HFFc6 (cell line): ENCODE measurements at regions not wholly inside any gene's neighbourhood (a gene's known extent, or its start where the extent isn't known, plus 50 kb on each side); places are given as distances from the start of the nearest gene placed in this dataset.

Experiments
- DNase-seq: peaks from one replicate; pipeline ENCODE4 v3.0.0-alpha.2; 2018
- H3K27ac Mint-ChIP-seq: 2 replicates; pipeline ENCODE4 v1.8.0; 2020; ENCODE audit warnings: mild to moderate bottlenecking, mixed read lengths
- H3K27me3 Mint-ChIP-seq: 2 replicates; pipeline ENCODE4 v1.8.0; 2021; ENCODE audit warnings: mild to moderate bottlenecking, moderate library complexity, mixed read lengths; ENCODE audit not compliant: insufficient read depth
- H3K36me3 Mint-ChIP-seq: 2 replicates; pipeline ENCODE4 v1.8.0; 2021; ENCODE audit warnings: low read depth, mixed read lengths
- H3K4me1 Mint-ChIP-seq: 2 replicates; pipeline ENCODE4 v1.8.0; 2020; ENCODE audit warnings: low read depth, mixed read lengths
- H3K4me3 Mint-ChIP-seq: 2 replicates; pipeline ENCODE4 v1.8.0; 2020; ENCODE audit warnings: mild to moderate bottlenecking, moderate library complexity, mixed read lengths
- H3K9me3 Mint-ChIP-seq: 2 replicates; pipeline ENCODE4 v1.8.0; 2020; ENCODE audit warnings: mild to moderate bottlenecking, mixed read lengths
- TF ChIP-seq, protein P1 (sequence below): fragments of 200-600 bp; sonication (generic); IDR thresholded peaks from 2 replicates; pipeline ENCODE4 v1.5.0; 2021; ENCODE audit warnings: antibody characterized with exemption, mild to moderate bottlenecking

DNA sequence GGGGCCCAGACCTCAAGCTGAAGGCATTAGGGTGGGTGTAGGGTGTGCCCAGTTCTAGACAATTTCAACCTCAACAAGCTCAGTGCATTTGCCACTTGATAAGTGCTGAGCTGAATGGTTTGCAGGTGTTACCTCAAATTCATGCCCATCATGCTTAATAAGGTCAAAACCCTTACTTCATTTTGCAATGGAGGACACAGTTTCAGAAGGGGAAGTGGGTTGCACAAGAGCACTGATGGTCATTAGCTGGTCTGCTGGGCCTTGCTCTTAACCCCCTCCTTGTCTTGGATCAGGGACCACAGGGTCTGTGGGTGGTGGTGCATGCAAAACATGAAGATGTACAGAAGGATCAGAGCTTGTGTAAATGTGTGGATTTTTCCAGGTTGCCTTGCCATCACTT is 71.0 kb upstream of the SIRPA start:
- TF ChIP-seq, protein P1, sequence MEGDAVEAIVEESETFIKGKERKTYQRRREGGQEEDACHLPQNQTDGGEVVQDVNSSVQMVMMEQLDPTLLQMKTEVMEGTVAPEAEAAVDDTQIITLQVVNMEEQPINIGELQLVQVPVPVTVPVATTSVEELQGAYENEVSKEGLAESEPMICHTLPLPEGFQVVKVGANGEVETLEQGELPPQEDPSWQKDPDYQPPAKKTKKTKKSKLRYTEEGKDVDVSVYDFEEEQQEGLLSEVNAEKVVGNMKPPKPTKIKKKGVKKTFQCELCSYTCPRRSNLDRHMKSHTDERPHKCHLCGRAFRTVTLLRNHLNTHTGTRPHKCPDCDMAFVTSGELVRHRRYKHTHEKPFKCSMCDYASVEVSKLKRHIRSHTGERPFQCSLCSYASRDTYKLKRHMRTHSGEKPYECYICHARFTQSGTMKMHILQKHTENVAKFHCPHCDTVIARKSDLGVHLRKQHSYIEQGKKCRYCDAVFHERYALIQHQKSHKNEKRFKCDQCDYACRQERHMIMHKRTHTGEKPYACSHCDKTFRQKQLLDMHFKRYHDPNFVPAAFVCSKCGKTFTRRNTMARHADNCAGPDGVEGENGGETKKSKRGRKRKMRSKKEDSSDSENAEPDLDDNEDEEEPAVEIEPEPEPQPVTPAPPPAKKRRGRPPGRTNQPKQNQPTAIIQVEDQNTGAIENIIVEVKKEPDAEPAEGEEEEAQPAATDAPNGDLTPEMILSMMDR = no peak
- H3K9me3 Mint-ChIP-seq = peaks cover 7% of the 10 kb centered on the region; the same call in 1 of the 2 replicates
- no peak overlapping the region for H3K4me3 Mint-ChIP-seq

GRCh38 chr20:1823450-1823844 is 71.8 kb upstream of the SIRPA start:
- TF ChIP-seq, protein P1 = 0 out of 2 replicates have a peak, but pooled peaks have one; percentile 26
- Mint-ChIP-seq H3K4me3 (no peak overlapping the region), H3K36me3 (no peaks in the 10 kb centered on the region), H3K9me3 (peaks cover 7% of the 10 kb centered on the region; the same call in 1 of the 2 replicates), H3K27ac (no peak overlapping the region), H3K4me1 (peaks cover 76% of the 10 kb centered on the region), H3K27me3 (no peaks in the 10 kb centered on the region; the same call in 1 of the 2 replicates)
- DNase-seq = no peak

More for the DNA sequence above, 71.0 kb upstream of the SIRPA start:
- H3K27me3 Mint-ChIP-seq = no peaks in the 10 kb centered on the region; the same call in 1 of the 2 replicates
- DNase-seq = no peak
- H3K4me1 Mint-ChIP-seq = peaks cover 74% of the 10 kb centered on the region
- H3K36me3 Mint-ChIP-seq = no peaks in the 10 kb centered on the region
- H3K27ac Mint-ChIP-seq = no peak overlapping the region

- no peak overlapping the region for H3K4me3 Mint-ChIP-seq
- no peaks in the 10 kb centered on the region; the same call in 1 of the 2 replicates for H3K27me3 Mint-ChIP-seq
- peak; percentile 70 for DNase-seq
- H3K27ac Mint-ChIP-seq = no peak overlapping the region
- TF ChIP-seq, protein P1 = peak; percentile 54
- peaks cover 7% of the 10 kb centered on the region; the same call in 1 of the 2 replicates for H3K9me3 Mint-ChIP-seq
- H3K4me1 Mint-ChIP-seq = peaks cover 77% of the 10 kb centered on the region
- no peaks in the 10 kb centered on the region for H3K36me3 Mint-ChIP-seq
Measured at GRCh38 chr20:1822564-1823449, 72.4 kb upstream of the SIRPA start.

- Mint-ChIP-seq H3K27ac (peak overlapping the region; percentile 65), H3K4me3 (no peak overlapping the region), H3K4me1 (peaks cover 90% of the 10 kb centered on the region), H3K36me3 (no peaks in the 10 kb centered on the region), H3K9me3 (peaks cover 7% of the 10 kb centered on the region; the same call in 1 of the 2 replicates), H3K27me3 (no peaks in the 10 kb centered on the region; the same call in 1 of the 2 replicates)
- DNase-seq = peak; percentile 70
- TF ChIP-seq, protein P1 = no peak
Measured at GRCh38 chr20:1820138-1821079, 74.8 kb upstream of the SIRPA start.
